ENCODE measurements at regions not wholly inside any gene's neighbourhood (a gene's known extent, or its start where the extent isn't known, plus 50 kb on each side); places are given as distances from the start of the nearest gene placed in this dataset.

DNA sequence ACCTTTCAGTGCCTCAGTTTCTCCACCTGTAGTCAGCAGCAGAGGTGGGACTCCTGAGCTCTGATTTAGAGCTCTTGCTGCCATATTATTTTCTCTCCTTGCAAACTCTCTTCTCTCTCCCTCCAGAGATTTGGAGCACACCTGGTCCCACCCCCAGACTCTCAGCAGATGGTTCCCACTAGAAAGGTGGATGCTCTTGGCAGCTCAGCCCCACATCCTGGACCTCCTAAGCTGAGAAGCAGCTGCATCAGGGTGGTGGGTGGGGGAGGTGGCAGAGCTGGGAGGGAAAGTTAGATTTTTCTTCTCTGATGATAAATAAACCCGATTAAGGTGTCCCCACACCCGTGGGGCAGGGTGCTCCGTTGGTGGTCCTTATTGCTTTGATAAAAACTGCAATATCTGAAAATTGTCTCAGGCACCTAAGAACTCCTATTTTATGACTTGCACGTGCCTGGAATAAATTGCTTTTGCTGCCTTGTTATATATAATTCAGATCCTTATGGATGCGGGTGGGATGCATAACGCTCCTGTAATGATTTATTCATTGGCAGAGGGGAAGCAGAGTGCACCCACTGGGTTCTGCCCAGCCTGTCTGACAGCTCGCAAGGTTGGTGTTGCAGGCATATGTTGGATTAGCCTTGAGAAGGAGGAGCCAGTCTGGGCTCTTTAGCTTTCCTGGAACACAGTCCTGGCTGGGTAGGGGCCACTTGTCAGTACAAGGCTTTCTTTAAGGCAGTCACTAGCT is 214.2 kb downstream of the SUDS3 start:
- no peak overlapping the region for H2AFZ ChIP-seq (ENCODE audit: low read depth, low read length)
- H3K27me3 ChIP-seq (ENCODE audit: insufficient read depth, low read length): no peaks in the 10 kb centered on the region
- H3K4me3 ChIP-seq (ENCODE audit: low read length): no peak overlapping the region

DNA sequence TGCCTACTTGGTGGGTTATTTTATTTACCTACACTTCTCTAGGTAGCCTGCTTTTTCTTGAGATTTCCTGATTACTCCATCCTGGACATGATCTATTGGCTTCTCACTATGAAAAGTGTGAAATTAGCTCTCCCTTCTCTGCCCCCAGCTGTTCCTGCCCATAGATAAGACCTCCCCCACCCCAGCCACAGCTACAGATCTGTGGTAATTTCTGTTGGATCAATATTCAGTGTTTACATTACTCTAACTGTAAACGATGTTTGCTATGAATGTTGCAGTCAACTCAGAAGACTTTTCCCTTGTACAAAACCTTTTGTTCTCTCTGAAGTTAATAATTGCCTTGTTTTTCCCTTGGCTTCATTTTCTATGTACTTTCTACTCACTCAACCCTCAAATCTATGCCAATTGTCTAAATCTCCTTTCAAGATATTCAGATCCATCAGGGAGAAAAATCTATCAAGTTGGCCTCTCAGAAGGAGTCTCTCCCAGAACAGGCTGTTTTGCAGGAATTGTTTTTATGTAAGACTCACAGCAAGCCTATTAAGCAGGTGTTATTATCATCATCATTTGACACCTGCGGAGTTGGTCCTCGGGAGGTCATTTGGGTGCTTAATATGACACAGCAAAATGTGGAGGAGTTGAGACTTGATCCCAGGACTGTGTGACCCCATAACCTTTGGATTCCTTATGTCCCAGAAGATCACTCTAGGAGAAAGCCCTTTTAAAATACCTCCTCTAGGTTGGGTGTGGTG is 227.4 kb downstream of the SUDS3 start:
- Histone ChIP-seq H3K4me1 (ENCODE audit: insufficient read depth, low read length) (no peaks in the 10 kb centered on the region), H2AFZ (ENCODE audit: low read depth, low read length) (no peak overlapping the region), H3K27me3 (ENCODE audit: insufficient read depth, low read length) (no peaks in the 10 kb centered on the region), H3K9me3 (ENCODE audit: low read length) (no peaks in the 10 kb centered on the region), H3K36me3 (ENCODE audit: insufficient read depth, low read length) (no peaks in the 10 kb centered on the region), H3K4me3 (ENCODE audit: low read length) (no peak overlapping the region)

More for the DNA sequence above, 214.2 kb downstream of the SUDS3 start:
- Histone ChIP-seq H3K4me1 (ENCODE audit: insufficient read depth, low read length) (no peaks in the 10 kb centered on the region), H3K36me3 (ENCODE audit: insufficient read depth, low read length) (no peaks in the 10 kb centered on the region), H3K9me3 (ENCODE audit: low read length) (no peaks in the 10 kb centered on the region)

DNA sequence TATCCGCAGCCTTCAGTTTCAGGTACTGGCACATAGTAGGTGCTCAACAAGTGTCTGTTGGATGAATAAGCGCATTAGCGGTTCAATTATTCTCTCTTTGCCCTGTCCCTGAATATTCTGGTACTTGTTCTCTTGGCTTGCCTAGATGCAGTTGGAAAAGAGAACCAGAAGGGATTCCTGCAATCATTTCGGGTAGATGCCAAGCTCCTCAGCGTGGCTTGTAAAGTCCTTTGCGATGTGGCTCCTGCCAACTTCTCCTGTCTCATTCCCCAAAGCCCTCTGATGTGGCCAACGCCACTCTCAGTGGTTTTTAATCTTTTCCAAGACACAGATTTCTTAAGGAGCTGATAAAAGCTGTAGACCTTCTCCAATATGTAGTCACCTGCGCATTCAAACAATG is 230.3 kb downstream of the SUDS3 start:
- H2AFZ ChIP-seq (ENCODE audit: low read depth, low read length): no peak overlapping the region
- no peak overlapping the region for H3K4me3 ChIP-seq (ENCODE audit: low read length)
- no peaks in the 10 kb centered on the region for H3K36me3 ChIP-seq (ENCODE audit: insufficient read depth, low read length)
- peaks cover 14% of the 10 kb centered on the region for H3K4me1 ChIP-seq (ENCODE audit: insufficient read depth, low read length)
- no peaks in the 10 kb centered on the region for H3K27me3 ChIP-seq (ENCODE audit: insufficient read depth, low read length)
- no peaks in the 10 kb centered on the region for H3K9me3 ChIP-seq (ENCODE audit: low read length)

- Histone ChIP-seq H3K36me3 (ENCODE audit: insufficient read depth, low read length) (no peaks in the 10 kb centered on the region), H3K9me3 (ENCODE audit: low read length) (no peaks in the 10 kb centered on the region), H3K27me3 (ENCODE audit: insufficient read depth, low read length) (no peaks in the 10 kb centered on the region), H3K4me3 (ENCODE audit: low read length) (no peak overlapping the region), H3K4me1 (ENCODE audit: insufficient read depth, low read length) (peaks cover 18% of the 10 kb centered on the region), H2AFZ (ENCODE audit: low read depth, low read length) (no peak overlapping the region)
Measured at GRCh38 chr12:118607831-118608230, 231.5 kb downstream of the SUDS3 start.

DNA sequence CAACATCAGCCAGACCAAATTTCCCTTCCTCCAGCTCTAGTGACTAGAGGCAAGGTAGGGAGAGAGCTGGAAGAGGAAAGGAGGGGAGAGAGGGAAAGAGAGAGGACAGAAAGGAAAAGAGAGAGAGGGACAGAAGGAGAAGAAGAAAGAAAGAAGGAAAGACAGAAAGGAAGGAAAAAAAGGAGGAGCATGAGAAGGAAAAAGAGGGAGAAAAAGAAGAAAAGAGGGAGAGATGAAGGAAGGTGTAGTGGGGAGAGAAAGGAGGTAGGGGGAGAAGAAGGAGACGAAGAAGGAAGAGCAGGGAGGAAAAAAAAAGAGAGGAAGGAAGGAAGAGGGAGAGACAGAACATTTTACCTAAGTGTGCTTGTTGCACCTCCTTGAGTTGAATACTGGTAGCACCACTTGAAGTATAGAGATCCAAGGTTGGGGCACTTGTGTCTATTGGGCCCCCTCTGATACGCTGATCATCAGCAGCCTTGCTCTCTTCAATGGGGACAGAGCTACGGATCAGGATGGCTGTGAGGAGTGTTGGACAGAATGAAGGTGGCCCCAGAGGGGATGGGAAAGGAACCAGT is 232.5 kb downstream of the SUDS3 start:
- H3K36me3 ChIP-seq (ENCODE audit: insufficient read depth, low read length): no peaks in the 10 kb centered on the region
- no peak overlapping the region for H3K4me3 ChIP-seq (ENCODE audit: low read length)
- no peak overlapping the region for H2AFZ ChIP-seq (ENCODE audit: low read depth, low read length)
- peaks cover 18% of the 10 kb centered on the region for H3K4me1 ChIP-seq (ENCODE audit: insufficient read depth, low read length)
- H3K9me3 ChIP-seq (ENCODE audit: low read length): no peaks in the 10 kb centered on the region
- H3K27me3 ChIP-seq (ENCODE audit: insufficient read depth, low read length): no peaks in the 10 kb centered on the region

DNA sequence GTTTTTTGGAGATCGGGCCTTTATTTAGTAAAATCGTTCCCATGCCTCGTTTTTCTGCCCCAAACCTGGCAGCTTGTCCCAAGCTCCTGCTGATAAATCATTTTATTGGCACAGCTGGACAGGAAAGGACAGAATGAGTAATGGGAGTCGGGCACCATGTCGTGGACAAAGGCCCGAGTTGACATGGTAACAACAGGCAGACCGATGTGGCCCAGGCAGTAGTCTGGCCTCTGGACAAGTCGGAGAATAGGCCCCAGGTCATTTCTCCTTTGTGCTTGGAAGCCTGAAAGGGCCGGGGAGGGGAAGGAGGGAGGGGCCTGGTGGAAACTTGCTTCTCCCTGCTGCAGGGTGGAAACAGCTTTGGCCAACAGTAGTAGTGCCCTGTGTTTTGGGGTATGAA is 234.9 kb downstream of the SUDS3 start:
- no peaks in the 10 kb centered on the region for H3K36me3 ChIP-seq (ENCODE audit: insufficient read depth, low read length)
- peak overlapping the region; percentile 45 for H2AFZ ChIP-seq (ENCODE audit: low read depth, low read length)
- H3K4me1 ChIP-seq (ENCODE audit: insufficient read depth, low read length): peaks cover 18% of the 10 kb centered on the region
- H3K9me3 ChIP-seq (ENCODE audit: low read length): no peaks in the 10 kb centered on the region
- H3K4me3 ChIP-seq (ENCODE audit: low read length): no peak overlapping the region
- H3K27me3 ChIP-seq (ENCODE audit: insufficient read depth, low read length): no peaks in the 10 kb centered on the region

DNA sequence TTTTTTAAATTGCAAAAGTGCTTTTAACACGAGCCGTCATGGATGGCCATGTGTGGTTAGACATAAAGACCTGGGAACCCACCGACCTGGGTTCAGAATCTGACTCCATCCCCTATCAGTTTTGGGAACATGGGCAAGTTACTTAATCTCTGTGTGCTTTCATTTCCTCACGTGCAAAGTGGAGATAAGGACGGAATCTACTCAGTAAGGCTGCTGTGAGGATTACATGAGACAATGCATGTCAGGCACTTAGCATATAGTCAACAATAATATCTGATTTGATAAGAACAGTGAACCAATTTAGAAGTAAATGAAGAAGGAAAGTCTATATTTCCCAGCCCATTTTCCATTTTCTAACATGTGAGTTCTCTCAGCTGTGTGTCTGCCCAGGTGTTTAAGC is 235.4 kb downstream of the SUDS3 start:
- H3K4me3 ChIP-seq (ENCODE audit: low read length): no peak overlapping the region
- no peaks in the 10 kb centered on the region for H3K27me3 ChIP-seq (ENCODE audit: insufficient read depth, low read length)
- no peaks in the 10 kb centered on the region for H3K9me3 ChIP-seq (ENCODE audit: low read length)
- no peaks in the 10 kb centered on the region for H3K36me3 ChIP-seq (ENCODE audit: insufficient read depth, low read length)
- no peak overlapping the region for H2AFZ ChIP-seq (ENCODE audit: low read depth, low read length)
- peaks cover 18% of the 10 kb centered on the region for H3K4me1 ChIP-seq (ENCODE audit: insufficient read depth, low read length)

DNA sequence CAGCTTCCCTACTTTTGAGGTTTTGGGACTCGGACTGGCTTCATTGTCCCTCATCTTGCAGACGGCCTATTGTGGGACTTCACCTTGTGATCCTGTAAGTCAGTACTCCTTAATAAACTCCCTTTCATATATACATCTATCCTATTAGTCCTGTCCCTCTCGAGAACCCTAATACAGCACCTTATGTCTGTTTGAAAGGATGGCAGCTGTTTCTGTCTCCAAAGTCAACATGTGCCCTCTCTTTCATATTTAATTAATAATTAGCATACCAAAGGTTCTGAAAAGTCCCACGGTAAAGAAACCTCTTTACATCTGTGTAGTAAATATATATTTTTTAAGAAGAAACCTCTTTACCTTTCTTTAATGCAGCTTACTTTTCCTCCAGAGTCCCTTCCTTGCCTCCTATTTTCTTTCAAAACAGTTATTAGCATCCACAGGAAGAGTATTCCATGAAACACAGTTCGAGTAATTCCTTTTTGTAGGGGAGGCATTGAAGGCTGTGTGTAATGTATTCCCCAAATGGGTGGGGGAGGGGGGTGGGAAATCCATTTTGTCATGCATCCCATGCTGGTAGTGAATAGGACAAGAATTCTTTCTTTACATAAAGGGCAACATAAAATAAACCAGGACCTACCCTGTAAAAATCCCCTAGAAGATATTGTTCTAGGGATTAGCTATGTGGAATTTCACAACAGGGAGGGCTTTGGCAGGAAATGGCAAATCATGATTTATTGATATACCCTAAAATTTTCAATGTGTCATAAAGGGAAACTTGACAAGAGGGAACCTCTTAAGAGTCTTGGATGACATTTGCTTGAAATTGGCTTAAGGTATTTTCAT is 241.5 kb downstream of the SUDS3 start:
- Histone ChIP-seq H3K4me1 (ENCODE audit: insufficient read depth, low read length) (peaks cover 11% of the 10 kb centered on the region), H3K27me3 (ENCODE audit: insufficient read depth, low read length) (no peaks in the 10 kb centered on the region), H3K9me3 (ENCODE audit: low read length) (no peaks in the 10 kb centered on the region), H3K4me3 (ENCODE audit: low read length) (no peak overlapping the region), H2AFZ (ENCODE audit: low read depth, low read length) (no peak overlapping the region), H3K36me3 (ENCODE audit: insufficient read depth, low read length) (no peaks in the 10 kb centered on the region)

DNA sequence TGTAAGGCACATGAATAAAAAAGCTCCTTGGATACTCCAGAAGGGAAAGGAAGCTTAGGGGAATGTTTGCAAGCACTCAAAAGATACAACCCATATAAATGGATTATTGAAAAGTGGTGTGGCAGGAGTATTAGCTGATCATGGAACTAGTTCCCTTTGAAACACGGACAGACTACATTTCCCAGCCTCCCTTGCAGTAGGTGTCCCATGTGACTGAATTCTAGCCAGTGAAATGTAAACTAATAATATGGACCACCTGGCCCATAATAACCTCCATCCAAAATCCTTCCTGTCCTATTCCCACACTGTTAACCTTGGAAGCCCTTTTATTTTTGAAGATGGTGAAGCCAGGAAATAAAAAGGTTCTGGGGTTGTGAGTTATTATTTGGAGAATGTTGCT is 242.3 kb downstream of the SUDS3 start:
- no peak overlapping the region for H3K4me3 ChIP-seq (ENCODE audit: low read length)
- H3K36me3 ChIP-seq (ENCODE audit: insufficient read depth, low read length): no peaks in the 10 kb centered on the region
- no peaks in the 10 kb centered on the region for H3K9me3 ChIP-seq (ENCODE audit: low read length)
- no peaks in the 10 kb centered on the region for H3K27me3 ChIP-seq (ENCODE audit: insufficient read depth, low read length)
- peaks cover 11% of the 10 kb centered on the region for H3K4me1 ChIP-seq (ENCODE audit: insufficient read depth, low read length)
- no peak overlapping the region for H2AFZ ChIP-seq (ENCODE audit: low read depth, low read length)

GRCh38 chr12:118625050-118625675 is 248.8 kb downstream of the SUDS3 start:
- no peak overlapping the region for H2AFZ ChIP-seq (ENCODE audit: low read depth, low read length)

GRCh38 chr12:118633071-118633470 is 256.7 kb downstream of the SUDS3 start:
- H2AFZ ChIP-seq (ENCODE audit: low read depth, low read length): no peak overlapping the region
- H3K9me3 ChIP-seq (ENCODE audit: low read length): no peaks in the 10 kb centered on the region
- H3K27me3 ChIP-seq (ENCODE audit: insufficient read depth, low read length): no peaks in the 10 kb centered on the region
- no peaks in the 10 kb centered on the region for H3K36me3 ChIP-seq (ENCODE audit: insufficient read depth, low read length)
- no peak overlapping the region for H3K4me3 ChIP-seq (ENCODE audit: low read length)
- H3K4me1 ChIP-seq (ENCODE audit: insufficient read depth, low read length): no peaks in the 10 kb centered on the region

More at GRCh38 chr12:118625050-118625675, 248.8 kb downstream of the SUDS3 start:
- Histone ChIP-seq H3K4me1 (ENCODE audit: insufficient read depth, low read length) (no peaks in the 10 kb centered on the region), H3K36me3 (ENCODE audit: insufficient read depth, low read length) (no peaks in the 10 kb centered on the region), H3K9me3 (ENCODE audit: low read length) (no peaks in the 10 kb centered on the region), H3K27me3 (ENCODE audit: insufficient read depth, low read length) (no peaks in the 10 kb centered on the region), H3K4me3 (ENCODE audit: low read length) (no peak overlapping the region)

DNA sequence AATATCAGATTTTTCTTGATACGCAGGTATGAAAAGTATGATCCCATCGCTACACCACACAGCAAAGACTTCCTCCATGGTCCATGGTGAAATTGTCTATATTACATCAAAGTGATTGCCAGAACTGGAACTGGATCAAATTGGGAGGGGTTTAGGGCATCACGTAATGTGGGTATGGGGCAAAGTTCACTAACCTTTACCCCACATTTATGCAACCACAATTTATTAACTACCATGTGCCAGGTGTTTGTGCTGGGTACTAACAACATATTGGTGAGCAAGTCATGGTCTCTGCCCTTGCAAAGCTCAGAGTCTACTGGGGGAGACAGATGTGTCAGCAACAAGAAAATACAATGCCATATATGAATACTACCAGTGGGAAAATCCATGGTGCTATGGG is 258.9 kb downstream of the SUDS3 start:
- H3K36me3 ChIP-seq (ENCODE audit: insufficient read depth, low read length): no peaks in the 10 kb centered on the region
- no peak overlapping the region for H2AFZ ChIP-seq (ENCODE audit: low read depth, low read length)

More for the DNA sequence above, 258.9 kb downstream of the SUDS3 start:
- Histone ChIP-seq H3K9me3 (ENCODE audit: low read length) (no peaks in the 10 kb centered on the region), H3K27me3 (ENCODE audit: insufficient read depth, low read length) (no peaks in the 10 kb centered on the region), H3K4me3 (ENCODE audit: low read length) (no peak overlapping the region), H3K4me1 (ENCODE audit: insufficient read depth, low read length) (no peaks in the 10 kb centered on the region)

Measured in neuron (in vitro differentiated cells).